GM18867 (cell line): ENCODE measurements at regions not wholly inside any gene's neighbourhood (a gene's known extent, or its start where the extent isn't known, plus 50 kb on each side); places are given as distances from the start of the nearest gene placed in this dataset.
"Not testable (repeated sequence)": the region's sequence is repeated elsewhere in the genome, so short reads cannot be mapped to it uniquely, and the experiment has no call there.

Experiments
- ATAC-seq: cut with Tn5 transposase; IDR thresholded peaks from one replicate; pipeline ENCODE4 v1.9.1; 2021; ENCODE audit warnings: mild to moderate bottlenecking, moderate library complexity; ENCODE audit not compliant: unreplicated experiment

GRCh38 chr1:30111431-30111830 is 612.0 kb downstream of the MATN1 start:
- ATAC-seq = no peak

DNA sequence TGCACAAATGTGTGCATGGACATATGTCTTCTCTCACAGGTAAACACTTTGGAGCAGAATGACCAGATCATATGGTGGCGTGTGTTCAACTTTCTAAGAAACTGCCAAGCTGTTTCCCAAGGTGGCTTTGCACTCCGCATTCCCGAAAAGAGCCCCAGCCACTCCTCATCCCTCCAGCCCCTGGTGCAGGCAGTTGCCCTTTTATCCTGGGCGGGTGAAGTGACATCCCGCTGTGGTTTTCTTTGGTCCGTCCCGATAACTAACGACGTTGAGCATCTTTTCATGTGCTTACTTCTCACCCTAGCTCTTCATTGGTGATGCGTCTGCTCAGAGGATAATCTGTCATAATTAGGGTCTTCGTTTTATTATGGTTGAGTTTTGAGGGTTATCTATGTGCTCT is 612.5 kb downstream of the MATN1 start:
- no peak for ATAC-seq

- ATAC-seq = no peak
Measured at GRCh38 chr1:30109853-30110252, 613.5 kb downstream of the MATN1 start.

GRCh38 chr1:30108186-30108585 is 615.2 kb downstream of the MATN1 start:
- no peak for ATAC-seq

DNA sequence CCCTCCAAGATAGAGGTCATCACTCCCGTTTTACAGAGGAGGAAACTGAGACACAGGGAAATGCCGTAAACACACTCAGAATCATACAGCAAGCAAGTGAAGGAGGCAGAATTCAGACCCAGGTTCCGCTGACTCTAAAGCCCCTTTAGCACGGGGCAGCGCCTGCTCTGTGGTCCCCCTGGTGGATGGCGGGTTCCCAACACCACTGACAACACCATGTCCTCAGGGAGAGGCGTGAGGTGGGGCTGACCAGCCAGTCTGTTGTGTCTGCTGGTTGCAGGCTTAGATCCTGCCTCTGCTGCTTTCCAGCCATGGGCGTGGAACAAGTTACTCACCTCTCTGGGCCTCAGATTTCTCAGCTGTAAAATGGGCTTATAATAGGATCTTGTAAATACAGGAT is 617.3 kb downstream of the MATN1 start:
- no peak for ATAC-seq

GRCh38 chr1:30104551-30104950 is 618.8 kb downstream of the MATN1 start:
- no peak for ATAC-seq

DNA sequence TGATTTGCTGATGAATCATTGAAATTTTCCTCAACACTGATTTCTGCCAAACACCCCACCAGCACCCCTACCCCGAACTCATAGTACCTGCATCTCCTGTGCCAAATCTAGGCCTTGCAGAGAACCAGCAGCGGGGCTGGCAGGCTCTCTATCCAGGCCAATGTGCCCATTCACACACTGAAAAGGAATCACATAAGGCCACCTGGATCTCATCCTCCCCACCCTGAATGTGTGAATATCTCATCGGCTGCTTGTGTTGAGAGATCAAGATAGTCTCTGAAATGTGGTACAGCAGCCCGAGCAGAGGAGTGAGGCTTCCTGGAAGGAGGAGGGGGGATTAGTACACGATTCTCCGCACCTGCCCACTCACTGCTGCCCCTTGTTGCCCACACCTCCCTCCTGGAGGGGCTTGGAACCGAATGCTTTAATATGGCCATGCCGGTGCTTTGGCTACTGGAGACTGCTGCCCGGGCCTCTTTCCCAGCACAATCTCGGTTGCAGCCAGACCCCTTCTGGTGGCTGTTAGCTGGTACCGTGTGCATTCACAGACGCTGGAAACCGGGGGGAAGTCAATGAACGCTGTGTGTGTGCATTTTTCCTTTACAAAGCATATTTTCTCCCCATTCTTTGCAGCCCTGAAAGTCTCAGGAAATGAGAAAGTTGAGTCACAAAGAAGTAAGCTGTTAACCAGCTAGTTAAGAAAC is 619.5 kb downstream of the MATN1 start:
- ATAC-seq = no peak

DNA sequence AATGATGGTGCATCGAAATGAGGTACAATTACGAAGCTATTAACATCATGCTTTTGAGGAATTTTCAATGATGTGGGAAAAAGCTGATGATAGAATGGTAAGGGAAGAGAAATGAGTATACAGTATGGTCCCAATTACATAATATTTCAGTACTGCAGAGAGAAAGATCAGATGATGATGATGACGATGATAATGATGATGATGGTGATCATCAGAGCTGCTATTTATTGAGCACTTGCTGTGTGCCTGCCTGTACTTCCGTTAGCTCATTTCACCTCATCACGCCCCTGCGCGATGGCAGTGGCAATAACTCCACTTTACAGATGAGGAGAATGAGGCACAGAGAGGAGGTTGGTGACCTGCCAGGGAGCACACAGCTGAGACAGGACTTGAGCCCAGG is 620.8 kb downstream of the MATN1 start:
- no peak for ATAC-seq

- no peak for ATAC-seq
Measured at GRCh38 chr1:30101487-30102227, 621.7 kb downstream of the MATN1 start.

GRCh38 chr1:30101016-30101415 is 622.4 kb downstream of the MATN1 start:
- no peak for ATAC-seq

GRCh38 chr1:30100524-30100862 is 622.9 kb downstream of the MATN1 start:
- no peak for ATAC-seq

DNA sequence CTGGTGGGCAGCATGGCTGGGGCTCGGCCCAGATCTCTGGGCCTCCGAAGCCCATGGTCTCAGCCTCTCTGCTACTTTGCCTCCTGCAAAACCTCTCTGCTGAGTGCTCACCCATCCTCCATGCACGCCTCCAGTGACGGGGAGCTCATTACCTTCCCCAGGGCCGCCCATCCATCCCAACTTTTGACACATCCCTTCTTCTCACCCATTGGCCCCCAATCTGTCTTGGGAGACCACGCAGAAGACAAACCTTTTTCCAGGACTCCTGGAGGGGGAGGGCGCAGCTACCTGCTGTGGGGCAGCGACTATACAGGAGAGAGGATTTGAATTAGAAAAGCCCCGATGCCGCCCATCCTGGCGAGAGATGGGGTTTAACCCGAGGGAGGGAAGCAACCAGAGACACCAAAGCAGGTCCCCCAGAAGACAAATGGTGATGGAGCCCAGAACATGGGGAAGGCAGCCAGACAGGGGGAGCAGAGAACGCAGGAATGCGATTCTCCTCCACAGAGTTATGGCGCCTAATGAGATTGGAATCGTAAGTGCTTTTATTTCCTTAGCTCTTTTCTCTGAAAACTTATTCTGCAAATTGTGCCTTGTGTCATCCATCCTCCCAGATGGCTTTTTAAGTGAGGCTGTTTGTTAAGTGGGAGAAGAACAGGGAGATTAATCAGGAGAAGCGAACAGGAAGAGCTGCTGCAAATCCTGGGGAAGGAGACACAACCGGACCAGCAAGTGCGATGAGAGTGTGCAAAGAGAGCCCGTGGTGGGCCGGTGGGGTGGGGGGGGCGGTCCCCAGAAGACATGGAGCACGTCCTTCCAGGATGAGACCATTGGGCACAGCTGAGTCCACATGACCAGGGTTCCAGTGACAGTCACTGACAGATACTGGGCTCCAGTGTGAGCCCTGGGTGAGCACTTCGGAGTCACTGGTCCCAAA is 623.5 kb downstream of the MATN1 start:
- ATAC-seq = no peak

DNA sequence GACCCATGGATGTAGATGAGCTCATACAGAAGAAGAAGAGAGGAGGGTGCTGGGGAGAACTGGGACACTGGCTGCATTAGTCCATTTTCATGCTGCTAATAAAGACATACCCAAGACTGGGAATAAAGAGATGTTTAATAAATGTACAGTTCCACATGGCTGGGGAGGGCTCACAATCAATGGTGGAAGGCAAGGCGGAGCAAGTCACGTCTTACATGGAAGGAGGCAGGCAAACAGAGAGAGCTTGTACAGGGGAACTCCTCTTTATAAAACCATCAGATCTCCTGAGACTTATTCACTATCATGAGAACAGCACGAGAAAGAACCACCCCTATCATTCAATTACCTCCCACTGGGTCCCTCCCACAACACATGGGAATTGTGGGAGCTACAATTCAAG is 625.5 kb downstream of the MATN1 start:
- not testable (repeated sequence) for ATAC-seq

- ATAC-seq = no peak
Measured at GRCh38 chr1:30095451-30096025, 627.8 kb downstream of the MATN1 start.

DNA sequence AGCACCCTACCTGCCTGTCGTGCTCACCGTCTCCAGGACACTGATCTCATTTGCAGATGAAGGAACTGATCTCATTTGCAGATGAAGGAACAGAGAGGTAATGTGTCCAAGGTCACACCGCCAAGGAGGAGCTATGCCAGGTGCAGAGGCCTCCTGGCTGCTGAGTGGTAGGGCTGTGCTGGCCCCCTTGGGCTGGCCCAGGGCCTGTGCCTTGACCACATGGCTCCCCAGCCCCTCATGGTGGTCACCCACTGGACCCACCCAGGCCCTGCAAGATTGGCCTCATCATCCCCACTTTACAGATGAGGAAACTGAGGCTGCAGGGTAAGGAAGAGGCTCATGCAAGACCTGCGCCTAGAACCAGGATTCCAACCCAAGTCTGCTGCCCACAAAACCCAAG is 628.3 kb downstream of the MATN1 start:
- no peak for ATAC-seq

GRCh38 chr1:30092051-30092858 is 631.1 kb downstream of the MATN1 start:
- ATAC-seq = no peak

GRCh38 chr1:30090162-30090820 is 633.1 kb downstream of the MATN1 start:
- no peak for ATAC-seq

- ATAC-seq = no peak
Measured at GRCh38 chr1:30089024-30089430, 634.4 kb downstream of the MATN1 start.

- ATAC-seq = no peak
Measured at GRCh38 chr1:30088594-30088993, 634.8 kb downstream of the MATN1 start.

- ATAC-seq = no peak
Measured at GRCh38 chr1:30087465-30087864, 635.9 kb downstream of the MATN1 start.
